ENCODE measurements at regions not wholly inside any gene's neighbourhood (a gene's known extent, or its start where the extent isn't known, plus 50 kb on each side); places are given as distances from the start of the nearest gene placed in this dataset.

GRCh38 chr5:37929791-37930190, 90.0 kb upstream of the GDNF start:
- TF ChIP-seq CTCF (IDR thresholded peaks at IDR 0.05) = no peak
- no peak for TF ChIP-seq ZFX (IDR thresholded peaks at IDR 0.05; ENCODE audit: borderline replicate concordance)

All from 22Rv1 (cell line).